Tibial nerve (tissue), 4 donors: ENCODE measurements at regions not wholly inside any gene's neighbourhood (a gene's known extent, or its start where the extent isn't known, plus 50 kb on each side); places are given as distances from the start of the nearest gene placed in this dataset.

Source experiments
- DNase-seq, 2 donors: peaks; one replicate each; pipeline ENCODE4 v3.0.0-alpha.2; 2019; ENCODE audit warnings: low spot score in 2 of 2
- H3K27ac ChIP-seq, 4 donors: fragments of 200-600 bp; sonication (generic) in 3 of 4; one replicate each; pipeline ENCODE4 v1.5.1; 2017 to 2019; ENCODE audit warnings: mild to moderate bottlenecking in 1 of 4
- H3K27me3 ChIP-seq, 2 donors: fragments of 200-600 bp; sonication (generic) in 1 of 2; one replicate each; pipeline versions ENCODE4 v1.5.1 to v1.6.0; 2017 to 2019
- H3K36me3 ChIP-seq, 3 donors: fragments of 200-600 bp; sonication (generic); one replicate each; pipeline ENCODE4 v1.5.1; 2018 to 2019
- H3K4me1 ChIP-seq, 4 donors: fragments of 200-600 bp; sonication (generic) in 3 of 4; one replicate each; pipeline ENCODE4 v1.5.1; 2017 to 2019
- H3K4me3 ChIP-seq, 4 donors: fragments of 200-600 bp; sonication (generic) in 3 of 4; one replicate each; pipeline ENCODE4 v1.5.1; 2017 to 2019; ENCODE audit warnings: mild to moderate bottlenecking in 1 of 4, moderate library complexity in 1 of 4
- H3K9me3 ChIP-seq, 4 donors: fragments of 200-600 bp; sonication (generic) in 3 of 4; one replicate each; pipeline ENCODE4 v1.5.1; 2017 to 2019
- EP300 ChIP-seq, 2 donors: sonication (generic); formaldehyde crosslinking; IDR thresholded peaks; one replicate each; pipeline ENCODE4 v1.6.1; 2017; ENCODE audit warnings: antibody characterized with exemption in 2 of 2, mild to moderate bottlenecking in 1 of 2
- POLR2A ChIP-seq, 2 donors: fragments of 450-650 bp; IDR thresholded peaks; one replicate each; pipeline ENCODE4 v1.6.1; 2017; ENCODE audit warnings: antibody characterized with exemption in 2 of 2, mild to moderate bottlenecking in 2 of 2, moderate library complexity in 2 of 2
- whole genome bisulfite sequencing, 2 donors: methylation state at CpG; one replicate each; pipeline ENCODE4 v1.1.5; 2018; 5-methylcytosine and 5-hydroxymethylcytosine counted together
- TF ChIP-seq, protein P1 (sequence below), 5 experiments: fragments of 200-600 bp in 3 of 5; fragments of 450-650 bp in 2 of 5; sonication (generic) in 3 of 5; IDR thresholded peaks; one replicate each; pipeline ENCODE4 v1.5.1; 2016 to 2019; ENCODE audit warnings: antibody characterized with exemption in 5 of 5, mild to moderate bottlenecking in 3 of 5, moderate library complexity in 2 of 5

DNA sequence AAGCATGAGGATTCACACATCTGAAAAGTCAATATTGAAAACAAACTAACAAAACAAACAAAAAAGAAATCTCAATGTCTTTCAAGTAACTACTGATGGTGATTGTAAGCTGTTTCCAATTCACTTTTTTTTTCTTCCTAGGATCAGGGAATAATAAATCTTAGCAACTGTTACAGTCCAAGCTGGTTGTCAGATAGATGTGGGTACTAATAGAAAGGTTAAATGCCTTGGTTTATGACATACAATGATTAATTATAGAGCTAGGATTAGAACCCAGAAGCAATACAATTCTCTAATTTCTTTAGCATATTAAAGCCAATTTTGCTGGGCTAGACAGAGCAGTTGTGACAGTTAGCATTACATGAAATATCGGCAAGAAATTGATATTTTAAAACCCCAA lies 1301.6 kb downstream of the EPHA7 start:
- no peak for DNase-seq
- no peaks in the 10 kb centered on the region for H3K27me3 ChIP-seq
- no peak for TF ChIP-seq EP300 (IDR thresholded peaks at IDR 0.05)
- TF ChIP-seq, protein P1, sequence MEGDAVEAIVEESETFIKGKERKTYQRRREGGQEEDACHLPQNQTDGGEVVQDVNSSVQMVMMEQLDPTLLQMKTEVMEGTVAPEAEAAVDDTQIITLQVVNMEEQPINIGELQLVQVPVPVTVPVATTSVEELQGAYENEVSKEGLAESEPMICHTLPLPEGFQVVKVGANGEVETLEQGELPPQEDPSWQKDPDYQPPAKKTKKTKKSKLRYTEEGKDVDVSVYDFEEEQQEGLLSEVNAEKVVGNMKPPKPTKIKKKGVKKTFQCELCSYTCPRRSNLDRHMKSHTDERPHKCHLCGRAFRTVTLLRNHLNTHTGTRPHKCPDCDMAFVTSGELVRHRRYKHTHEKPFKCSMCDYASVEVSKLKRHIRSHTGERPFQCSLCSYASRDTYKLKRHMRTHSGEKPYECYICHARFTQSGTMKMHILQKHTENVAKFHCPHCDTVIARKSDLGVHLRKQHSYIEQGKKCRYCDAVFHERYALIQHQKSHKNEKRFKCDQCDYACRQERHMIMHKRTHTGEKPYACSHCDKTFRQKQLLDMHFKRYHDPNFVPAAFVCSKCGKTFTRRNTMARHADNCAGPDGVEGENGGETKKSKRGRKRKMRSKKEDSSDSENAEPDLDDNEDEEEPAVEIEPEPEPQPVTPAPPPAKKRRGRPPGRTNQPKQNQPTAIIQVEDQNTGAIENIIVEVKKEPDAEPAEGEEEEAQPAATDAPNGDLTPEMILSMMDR (IDR thresholded peaks at IDR 0.05): no peak
- TF ChIP-seq POLR2A (IDR thresholded peaks at IDR 0.05): no peak
- no peaks in the 10 kb centered on the region for H3K36me3 ChIP-seq
- no peak overlapping the region for H3K27ac ChIP-seq
- 85 to 90% methylated on average over 1 of the region's 1 CpG for WGBS, 2 donors
- H3K4me3 ChIP-seq: no peak overlapping the region
- no peaks in the 10 kb centered on the region for H3K4me1 ChIP-seq
- H3K9me3 ChIP-seq: no peaks in the 10 kb centered on the region

DNA sequence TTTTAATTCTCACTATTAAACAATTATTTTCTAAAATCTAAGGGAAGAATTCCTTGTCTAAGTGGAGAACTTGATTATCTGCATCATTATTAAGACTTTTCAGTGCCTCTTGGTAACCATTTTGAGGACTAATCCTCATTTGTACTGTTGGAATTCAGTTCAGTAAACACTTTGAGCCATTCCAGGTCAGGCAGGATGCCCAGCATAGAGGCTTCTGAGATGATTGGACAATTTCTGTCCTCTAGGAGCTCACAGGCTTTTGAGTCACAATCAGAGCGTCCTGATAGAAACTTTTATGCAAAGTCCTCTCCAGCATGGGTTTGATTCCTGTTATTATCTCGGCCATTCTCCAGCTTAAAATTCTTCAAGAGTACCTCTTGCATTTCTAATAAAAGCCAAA lies 1304.6 kb downstream of the EPHA7 start:
- H3K9me3 ChIP-seq: no peaks in the 10 kb centered on the region
- H3K27ac ChIP-seq: no peak overlapping the region
- no peaks in the 10 kb centered on the region for H3K27me3 ChIP-seq
- no peaks in the 10 kb centered on the region for H3K36me3 ChIP-seq
- DNase-seq: no peak
- 75 to 87% methylated on average over 2 of the region's 2 CpGs for WGBS, 2 donors
- H3K4me3 ChIP-seq: no peak overlapping the region
- TF ChIP-seq POLR2A (IDR thresholded peaks at IDR 0.05) (no peak), EP300 (IDR thresholded peaks at IDR 0.05) (no peak)
- TF ChIP-seq, protein P1 (IDR thresholded peaks at IDR 0.05): no peak
- H3K4me1 ChIP-seq: no peaks in the 10 kb centered on the region

DNA sequence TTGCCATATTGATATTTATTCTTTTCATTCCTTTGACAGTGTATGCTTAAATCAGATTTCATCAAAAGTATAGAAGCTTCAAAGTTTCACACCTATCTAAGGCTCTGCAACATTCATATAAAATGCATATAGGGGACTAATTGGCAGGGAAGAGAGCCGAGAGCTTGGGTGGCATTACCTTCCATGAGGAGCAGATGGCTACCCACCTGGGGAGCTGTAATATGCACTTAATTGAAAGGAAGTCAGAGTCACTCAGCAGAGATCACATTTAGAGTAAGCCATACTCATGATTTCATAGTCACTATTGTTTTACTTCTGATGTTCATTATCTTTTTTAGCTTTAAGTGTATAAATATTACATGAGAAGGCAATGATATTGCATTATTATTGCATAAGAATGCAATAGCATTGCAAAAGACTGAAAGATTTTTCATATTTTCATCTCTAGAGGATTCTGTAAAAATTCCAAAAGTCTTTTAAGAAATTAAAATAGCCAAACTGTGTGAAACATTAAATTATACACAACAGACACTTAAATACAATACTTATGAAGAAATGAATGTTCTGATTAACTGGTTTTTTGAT lies 1305.2 kb downstream of the EPHA7 start:
- Histone ChIP-seq H3K27ac (no peak overlapping the region), H3K36me3 (no peaks in the 10 kb centered on the region), H3K27me3 (no peaks in the 10 kb centered on the region), H3K9me3 (no peaks in the 10 kb centered on the region), H3K4me1 (no peaks in the 10 kb centered on the region), H3K4me3 (no peak overlapping the region)
- no peak for DNase-seq
- TF ChIP-seq EP300 (IDR thresholded peaks at IDR 0.05) (no peak), POLR2A (IDR thresholded peaks at IDR 0.05) (no peak)
- TF ChIP-seq, protein P1 (IDR thresholded peaks at IDR 0.05): no peak
- 0% methylated on average over 1 of the region's 1 CpG for WGBS, 2 donors

DNA sequence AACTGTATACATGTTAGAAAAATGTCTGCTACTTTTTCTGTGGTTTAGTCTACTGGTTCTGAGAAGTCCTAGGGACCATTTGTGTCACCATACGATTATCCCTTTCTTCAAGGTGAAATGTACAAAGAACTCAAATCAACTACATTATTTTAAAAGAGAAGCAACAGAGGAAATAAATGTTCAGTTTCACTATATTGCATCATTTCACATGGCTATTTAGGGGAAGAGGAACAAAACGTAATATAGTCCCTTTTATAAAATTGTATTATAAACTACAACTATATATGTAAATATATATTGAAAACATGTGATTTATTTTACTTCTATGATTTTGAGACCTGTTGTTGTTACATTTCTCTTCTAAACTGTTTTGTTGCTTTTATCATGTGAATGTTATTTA lies 1308.0 kb downstream of the EPHA7 start:
- H3K9me3 ChIP-seq: no peaks in the 10 kb centered on the region
- H3K27ac ChIP-seq: no peak overlapping the region
- H3K4me3 ChIP-seq: no peak overlapping the region
- DNase-seq: no peak
- 82 to 86% methylated on average over 2 of the region's 2 CpGs for WGBS, 2 donors
- no peaks in the 10 kb centered on the region for H3K4me1 ChIP-seq
- no peak for TF ChIP-seq EP300 (IDR thresholded peaks at IDR 0.05)
- no peak for TF ChIP-seq POLR2A (IDR thresholded peaks at IDR 0.05)
- TF ChIP-seq, protein P1 (IDR thresholded peaks at IDR 0.05): no peak
- no peaks in the 10 kb centered on the region for H3K36me3 ChIP-seq
- H3K27me3 ChIP-seq: no peaks in the 10 kb centered on the region

DNA sequence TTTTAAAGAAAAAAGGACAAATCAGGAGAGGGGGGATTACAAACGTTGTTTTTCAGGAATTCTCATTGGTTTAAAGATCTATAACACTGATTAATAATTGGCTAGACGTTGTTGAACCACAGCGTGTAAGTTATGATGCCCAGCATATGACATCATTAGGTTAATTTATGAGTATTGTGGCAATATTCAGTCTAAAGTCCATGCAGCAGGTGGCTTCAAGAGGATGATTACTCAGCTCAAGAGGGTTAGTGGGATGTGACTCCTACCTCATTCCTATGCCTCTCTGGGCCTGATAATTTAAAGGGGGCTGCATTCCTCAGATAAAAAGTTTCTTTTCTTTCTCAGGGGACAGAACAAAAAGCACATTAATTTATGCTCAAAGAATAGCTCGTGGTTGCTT lies 1309.0 kb downstream of the EPHA7 start:
- WGBS, 2 donors: 58 to 65% methylated on average over 4 of the region's 4 CpGs

More for the DNA sequence above, 1309.0 kb downstream of the EPHA7 start:
- Histone ChIP-seq H3K27ac (no peak overlapping the region), H3K27me3 (no peaks in the 10 kb centered on the region), H3K4me3 (no peak overlapping the region), H3K4me1 (no peaks in the 10 kb centered on the region), H3K36me3 (no peaks in the 10 kb centered on the region), H3K9me3 (no peaks in the 10 kb centered on the region)
- no peak for DNase-seq
- TF ChIP-seq, protein P1 (IDR thresholded peaks at IDR 0.05): no peak
- no peak for TF ChIP-seq EP300 (IDR thresholded peaks at IDR 0.05)
- no peak for TF ChIP-seq POLR2A (IDR thresholded peaks at IDR 0.05)
